ENCODE measurements at regions not wholly inside any gene's neighbourhood (a gene's known extent, or its start where the extent isn't known, plus 50 kb on each side); places are given as distances from the start of the nearest gene placed in this dataset.

GRCh38 chr2:47657886-47658489 is 87.2 kb upstream of the KCNK12 start:
- Histone ChIP-seq H3K18ac (ENCODE audit: extremely low read depth, low read length) (no peak overlapping the region; the same call in 1 of the 2 replicates), H3K79me2 (ENCODE audit: control insufficient read depth in 1 of 2, insufficient read depth in 2 of 2, low read length in 2 of 2) (no peaks in the 10 kb centered on the region), H3K4me3 (ENCODE audit: extremely low read depth in 1 of 4, insufficient read depth in 2 of 4, low read depth in 3 of 4, low read length in 4 of 4) (no peak overlapping the region), H3K23me2 (ENCODE audit: low read depth, low read length) (no peaks in the 10 kb centered on the region), H2BK20ac (ENCODE audit: low read length) (peak overlapping the region; percentile 83), H3K4me1 (replicated peaks in 1 of 4; ENCODE audit: control insufficient read depth in 3 of 4, insufficient read depth in 4 of 4, low read length in 3 of 4) (peaks cover 11 to 24% (median 21%) of the 10 kb centered on the region in 4 experiments), H4K8ac (ENCODE audit: extremely low read depth, insufficient read depth, low read length) (no peak overlapping the region), H4K91ac (replicated peaks; ENCODE audit: insufficient read length, low read length) (peak overlapping the region; percentile 66), H2BK12ac (ENCODE audit: low read depth, low read length) (no peak overlapping the region; the same call in 1 of the 2 replicates), H3K9ac (replicated peaks in 1 of 4; ENCODE audit: extremely low read depth in 1 of 4, low read depth in 3 of 4, low read length in 3 of 4) (no peak overlapping the region), H3K4me2 (ENCODE audit: insufficient read depth in 1 of 2, low read depth in 2 of 2, low read length in 2 of 2) (no peak overlapping the region), H3K9me3 (ENCODE audit: insufficient read depth in 2 of 2, low read depth in 1 of 2, low read length in 1 of 2) (no peaks in the 10 kb centered on the region), H3K14ac (ENCODE audit: insufficient read length) (no peak overlapping the region), H3K4ac (replicated peaks; ENCODE audit: insufficient read length, low read depth, low read length) (peak overlapping the region; percentile 83), H3K36me3 (ENCODE audit: control insufficient read depth in 2 of 4, insufficient read depth in 4 of 4, low read length in 3 of 4) (no peaks in the 10 kb centered on the region), H2BK5ac (ENCODE audit: low read depth, low read length) (no peak overlapping the region; the same call in 1 of the 2 replicates), H3K27me3 (replicated peaks in 1 of 4; ENCODE audit: control insufficient read depth in 3 of 4, extremely low read depth in 1 of 4, insufficient read depth in 3 of 4, low read length in 3 of 4) (no peaks in the 10 kb centered on the region; a peak in 1 of 7 replicates), H4K20me1 (replicated peaks in 1 of 2; ENCODE audit: control insufficient read depth in 1 of 2, insufficient read depth in 2 of 2, low read length in 2 of 2) (no peaks in the 10 kb centered on the region), H3K79me1 (ENCODE audit: low read depth, low read length) (no peaks in the 10 kb centered on the region), H3K27ac (ENCODE audit: low read depth, low read length) (no peak overlapping the region), H2BK120ac (replicated peaks; ENCODE audit: low read depth, low read length) (no peak overlapping the region), H3K56ac (replicated peaks; ENCODE audit: insufficient read length, low read depth, low read length) (no peak overlapping the region), H2AK5ac (ENCODE audit: low read depth, low read length) (no peak overlapping the region; the same call in 1 of the 2 replicates), H2BK15ac (ENCODE audit: low read length) (peak overlapping the region; percentile 47), H2AFZ (ENCODE audit: low read length) (no peak overlapping the region), H4K5ac (ENCODE audit: insufficient read length, low read depth, low read length) (no peak overlapping the region), H3K23ac (ENCODE audit: insufficient read length) (no peak overlapping the region)
- TF ChIP-seq RFX5 (IDR thresholded peaks at IDR 0.05; ENCODE audit: borderline replicate concordance, low read depth, low read length) (no peak), SP4 (IDR thresholded peaks at IDR 0.05; ENCODE audit: low read length) (no peak), SIX5 (IDR thresholded peaks at IDR 0.05; ENCODE audit: low read depth, low read length) (no peak), EP300 (IDR thresholded peaks at IDR 0.05; ENCODE audit: borderline replicate concordance in 1 of 2, low read depth in 2 of 2, low read length in 2 of 2) (no peak)
- FAIRE-seq: no peak
- WGBS, 2 experiments (ENCODE audit: extremely low coverage in 1 of 2, insufficient coverage in 1 of 2, insufficient read length in 1 of 2, insufficient replicate concordance in 2 of 2, low coverage in 1 of 2, low lambda C conversion rate in 2 of 2, missing lambda C conversion rate in 1 of 2): 95% methylated on average over 6 of the region's 7 CpGs; no CpG with 5 or more reads in 1 of the 2 experiments
- ChIA-PET POLR2A (ENCODE audit: partially characterized antibody) (no interaction called here), CTCF (ENCODE audit: partially characterized antibody) (interaction anchor here (1.1 to 7.0 kb wide), 3 partner anchors 9 to 109 kb away, joined by 4 to 73 read pairs (median 6); no protein-coding TSS in a partner anchor)
- no peak for DNase-seq (ENCODE audit: low read depth in 1 of 2, low spot score in 2 of 2)

Data from H1 (cell line).